Progenitor cell of endocrine pancreas (in vitro differentiated cells): ENCODE measurements at regions not wholly inside any gene's neighbourhood (a gene's known extent, or its start where the extent isn't known, plus 50 kb on each side); places are given as distances from the start of the nearest gene placed in this dataset. TPM values are rescaled to one million over a fixed set of nuclear protein-coding genes. Genes with fewer than 3 reads are reported as not detected.

Source experiments
- DNase-seq: peaks from one replicate; pipeline ENCODE4 v3.0.0; 2021; ENCODE audit warnings: low spot score; ENCODE audit not compliant: unreplicated experiment
- H3K27ac Mint-ChIP-seq: 2 replicates; pipeline ENCODE4 v1.8.0; 2021; ENCODE audit warnings: mild to moderate bottlenecking, moderate library complexity, mixed read lengths
- H3K27me3 Mint-ChIP-seq: 2 replicates; pipeline ENCODE4 v1.8.0; 2021; ENCODE audit warnings: mixed read lengths
- H3K36me3 Mint-ChIP-seq: 2 replicates; pipeline ENCODE4 v1.8.0; 2022; ENCODE audit warnings: mixed read lengths; ENCODE audit not compliant: insufficient read depth
- H3K4me1 Mint-ChIP-seq: 2 replicates; pipeline ENCODE4 v1.8.0; 2021; ENCODE audit warnings: low read depth, mixed read lengths
- H3K4me3 Mint-ChIP-seq: 2 replicates; pipeline ENCODE4 v1.8.0; 2021; ENCODE audit warnings: low read depth, mild to moderate bottlenecking, moderate library complexity, mixed read lengths
- H3K9me3 Mint-ChIP-seq: 2 replicates; pipeline ENCODE4 v1.8.0; 2021; ENCODE audit warnings: low read depth, mixed read lengths
- CTCF ChIP-seq: fragments of 200-600 bp; sonication (generic); IDR thresholded peaks from one replicate; pipeline ENCODE4 v1.5.0; 2021; ENCODE audit warnings: antibody characterized with exemption, mild to moderate bottlenecking; ENCODE audit not compliant: unreplicated experiment
- microRNA-seq: library from miRNA; unstranded; fragments of <30 nt; microRNA quantifications from one replicate; pipeline ENCODE4 v1.1.0, GENCODE V29; 2020; ENCODE audit warnings: borderline number of aligned reads; ENCODE audit not compliant: unreplicated experiment

- Mint-ChIP-seq H3K4me1 (no peaks in the 10 kb centered on the region), H3K9me3 (peaks cover under 1% of the 10 kb centered on the region), H3K27ac (no peak overlapping the region), H3K36me3 (no peaks in the 10 kb centered on the region), H3K4me3 (no peak overlapping the region), H3K27me3 (no peaks in the 10 kb centered on the region)
- no peak for DNase-seq
- no peak for TF ChIP-seq CTCF
These were observed 56.5 kb upstream of the MAP3K7 start for GRCh38 chr6:90643381-90643780.

DNA sequence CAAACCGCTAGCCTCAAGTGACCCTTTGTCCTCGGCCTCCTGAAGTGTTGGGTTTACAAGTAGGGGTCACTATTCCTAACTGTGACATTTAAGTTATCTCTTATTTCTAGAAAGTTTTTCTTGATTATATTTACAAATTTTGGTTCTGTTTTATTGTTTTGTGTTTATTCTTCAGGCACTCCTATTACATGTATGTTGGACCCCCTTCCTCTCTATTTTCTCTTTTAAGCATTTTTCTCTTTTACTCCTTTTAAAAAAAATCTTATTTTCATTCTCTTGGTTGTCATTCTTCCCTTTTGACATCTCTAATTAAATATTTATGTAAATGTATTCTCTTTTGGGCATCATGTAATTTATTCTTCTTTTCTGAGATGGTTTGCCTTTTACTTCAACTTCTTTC lies 50.4 kb upstream of the MAP3K7 start:
- Mint-ChIP-seq H3K4me1 (peaks cover 1% of the 10 kb centered on the region), H3K36me3 (peaks cover 2% of the 10 kb centered on the region), H3K27me3 (no peaks in the 10 kb centered on the region), H3K9me3 (peaks cover 8% of the 10 kb centered on the region), H3K27ac (no peak overlapping the region), H3K4me3 (no peak overlapping the region)
- DNase-seq: no peak
- TF ChIP-seq CTCF: no peak

Small RNA genes lying in the stretch of these regions (microRNA-seq; reads per million reads assigned to microRNA genes)
- gene MIR4643: not detected
